Mesendoderm (in vitro differentiated cells): ENCODE measurements at regions not wholly inside any gene's neighbourhood (a gene's known extent, or its start where the extent isn't known, plus 50 kb on each side); places are given as distances from the start of the nearest gene placed in this dataset.

Source experiments
- DNase-seq: peaks from one replicate; pipeline ENCODE4 v3.0.0; 2013
- H2AK5ac ChIP-seq: 2 replicates; pipeline ENCODE4 v1.6.1; 2013; ENCODE audit warnings: low read length, inconsistent platforms
- H2BK120ac ChIP-seq: 2 replicates; pipeline ENCODE4 v1.6.1; 2013; ENCODE audit warnings: low read depth, mild to moderate bottlenecking, low read length, moderate library complexity, mixed read lengths
- H2BK15ac ChIP-seq: replicated peaks from 2 replicates; pipeline ENCODE4 v1.6.1; 2013; ENCODE audit warnings: low read depth, mild to moderate bottlenecking, moderate library complexity
- H2BK5ac ChIP-seq: 2 replicates; pipeline ENCODE4 v1.6.1; 2013; ENCODE audit warnings: low read length, inconsistent platforms
- H3K18ac ChIP-seq: 2 replicates; pipeline ENCODE4 v1.6.1; 2013; ENCODE audit warnings: mild to moderate bottlenecking, low read length, mixed read lengths
- H3K23ac ChIP-seq: one replicate; pipeline ENCODE4 v1.6.1; 2013; ENCODE audit warnings: low read length
- H3K27ac ChIP-seq: 2 replicates; pipeline ENCODE4 v1.5.1; 2013; ENCODE audit warnings: low read depth, mild to moderate bottlenecking, inconsistent platforms, low read length, moderate library complexity
- H3K27me3 ChIP-seq: 2 replicates; pipeline ENCODE4 v1.6.1; 2013; ENCODE audit warnings: low read length, control low read depth, mild to moderate bottlenecking, inconsistent platforms; ENCODE audit not compliant: insufficient read depth, poor library complexity
- H3K36me3 ChIP-seq: 2 replicates; pipeline ENCODE4 v1.6.1; 2013; ENCODE audit warnings: low read length, inconsistent platforms; ENCODE audit not compliant: control insufficient read depth, insufficient read depth
- H3K4ac ChIP-seq: one replicate; pipeline ENCODE4 v1.6.1; 2013; ENCODE audit warnings: low read depth, mild to moderate bottlenecking, low read length, moderate library complexity
- H3K4me1 ChIP-seq: 2 replicates; pipeline ENCODE4 v1.6.1; 2013; ENCODE audit warnings: low read depth, low read length, inconsistent platforms; ENCODE audit not compliant: control insufficient read depth
- H3K4me2 ChIP-seq: 2 replicates; pipeline ENCODE4 v1.6.1; 2013; ENCODE audit warnings: low read length
- H3K4me3 ChIP-seq: 2 replicates; pipeline ENCODE4 v1.5.1; 2013; ENCODE audit warnings: mild to moderate bottlenecking, low read length
- H3K56ac ChIP-seq: one replicate; pipeline ENCODE4 v1.6.1; 2013; ENCODE audit warnings: low read length
- H3K79me1 ChIP-seq: 2 replicates; pipeline ENCODE4 v1.6.1; 2013; ENCODE audit warnings: low read length, inconsistent platforms
- H3K79me2 ChIP-seq: 2 replicates; pipeline ENCODE4 v1.6.1; 2013; ENCODE audit warnings: mild to moderate bottlenecking, low read length; ENCODE audit not compliant: control insufficient read depth, insufficient read depth
- H3K9ac ChIP-seq: 2 replicates; pipeline ENCODE4 v1.6.1; 2013; ENCODE audit warnings: low read length, inconsistent platforms
- H4K5ac ChIP-seq: one replicate; pipeline ENCODE4 v1.6.1; 2013; ENCODE audit warnings: low read length
- H4K8ac ChIP-seq: one replicate; pipeline ENCODE4 v1.6.1; 2013; ENCODE audit warnings: low read depth, mild to moderate bottlenecking, control low read depth, low read length, moderate library complexity
- WGBS: extraction: QIAGEN DNeasy Blood & Tissue Kit; methylation state at CpG from one replicate; pipeline ENCODE4 v1.1.7; 2013; ENCODE audit warnings: low lambda C conversion rate, missing lambda C conversion rate; ENCODE audit not compliant: insufficient coverage; ENCODE audit errors: extremely low coverage; 5-methylcytosine and 5-hydroxymethylcytosine counted together

DNA sequence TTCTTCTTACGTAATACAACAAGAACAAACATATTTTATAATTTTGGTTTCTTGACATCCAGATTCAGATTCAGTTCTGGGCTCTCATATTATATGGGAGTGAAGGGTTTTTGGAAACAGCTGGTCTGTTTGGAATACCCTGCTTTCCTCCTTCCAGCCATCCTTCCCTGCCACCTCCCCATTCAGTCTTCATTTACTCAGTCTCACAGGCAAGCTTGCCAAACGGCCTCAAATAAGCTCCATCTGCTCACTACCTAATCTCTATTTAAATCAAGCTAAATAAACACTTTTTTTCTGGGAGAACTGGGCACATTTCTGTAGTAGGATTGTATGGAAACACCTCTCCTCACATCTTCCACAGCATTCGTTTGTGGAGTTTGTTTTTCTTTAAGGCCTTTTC lies 147.5 kb downstream of the RND3 start:
- no peak overlapping the region for H3K4me2 ChIP-seq
- no peak overlapping the region for H4K5ac ChIP-seq
- no peaks in the 10 kb centered on the region for H3K79me2 ChIP-seq
- H4K8ac ChIP-seq = no peak overlapping the region
- H3K36me3 ChIP-seq = no peaks in the 10 kb centered on the region
- H3K56ac ChIP-seq = no peak overlapping the region
- no peaks in the 10 kb centered on the region for H3K27me3 ChIP-seq
- no peaks in the 10 kb centered on the region for H3K4me1 ChIP-seq
- no CpG with 5 or more reads among the region's 3 CpGs for WGBS
- H3K27ac ChIP-seq = no peak overlapping the region
- no peak overlapping the region for H2BK120ac ChIP-seq
- no peak for DNase-seq
- H3K9ac ChIP-seq = no peak overlapping the region
- no peak overlapping the region for H2AK5ac ChIP-seq
- no peak overlapping the region for H3K18ac ChIP-seq
- no peaks in the 10 kb centered on the region for H3K79me1 ChIP-seq
- H2BK15ac ChIP-seq = no peak overlapping the region
- no peak overlapping the region for H3K4ac ChIP-seq
- H3K23ac ChIP-seq = no peak overlapping the region
- no peak overlapping the region for H3K4me3 ChIP-seq
- H2BK5ac ChIP-seq = no peak overlapping the region

DNA sequence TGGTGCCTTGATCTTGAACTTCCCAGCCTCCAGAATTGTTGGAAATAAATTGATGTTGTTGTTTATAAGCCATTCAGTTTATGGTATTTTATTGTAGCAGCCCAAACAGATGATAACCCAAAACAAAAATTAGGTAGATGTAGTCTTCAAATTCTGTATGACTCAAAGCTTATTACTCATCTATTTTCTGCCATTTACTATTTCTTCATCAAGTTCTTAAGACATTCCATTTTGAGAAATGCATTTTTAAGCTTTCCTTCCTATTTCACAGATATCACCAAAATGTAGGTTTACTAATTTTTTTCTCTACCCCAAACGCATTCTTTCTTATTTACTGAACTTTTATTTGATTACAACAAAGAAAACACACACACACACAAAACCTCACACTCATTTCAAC lies 148.2 kb downstream of the RND3 start:
- Histone ChIP-seq H3K4ac (no peak overlapping the region), H2BK120ac (no peak overlapping the region), H2BK15ac (no peak overlapping the region), H2BK5ac (no peak overlapping the region), H2AK5ac (no peak overlapping the region), H3K4me3 (no peak overlapping the region), H4K5ac (no peak overlapping the region), H4K8ac (no peak overlapping the region), H3K9ac (no peak overlapping the region), H3K23ac (no peak overlapping the region), H3K79me2 (no peaks in the 10 kb centered on the region), H3K79me1 (no peaks in the 10 kb centered on the region), H3K27ac (no peak overlapping the region), H3K18ac (no peak overlapping the region), H3K4me2 (no peak overlapping the region), H3K4me1 (no peaks in the 10 kb centered on the region), H3K56ac (no peak overlapping the region), H3K36me3 (no peaks in the 10 kb centered on the region), H3K27me3 (no peaks in the 10 kb centered on the region)
- DNase-seq = no peak
- 100% methylated on average over 1 of the region's 1 CpG for WGBS

DNA sequence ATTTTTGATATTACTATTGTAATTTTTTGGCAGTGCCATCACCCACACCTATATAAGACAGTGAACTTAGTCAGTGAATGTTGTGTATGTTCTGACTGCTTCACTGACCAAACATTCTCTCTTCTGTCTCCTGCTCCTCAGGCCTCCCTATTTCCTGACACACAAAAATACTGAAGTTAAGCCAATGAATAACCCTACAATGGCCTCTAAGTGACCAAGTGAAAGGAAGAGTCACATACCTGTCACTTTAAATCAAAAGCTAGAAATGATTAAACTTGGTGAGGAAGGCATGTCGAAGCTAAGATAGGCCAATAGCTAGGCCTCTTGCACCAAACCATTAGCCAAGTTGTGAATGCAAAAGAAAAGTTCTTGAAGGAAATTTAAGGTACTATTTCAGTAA lies 151.9 kb downstream of the RND3 start:
- no peak overlapping the region for H2BK120ac ChIP-seq
- DNase-seq = no peak
- H2BK15ac ChIP-seq = no peak overlapping the region
- no peak overlapping the region for H3K4me3 ChIP-seq
- H4K8ac ChIP-seq = no peak overlapping the region
- no peak overlapping the region for H3K27ac ChIP-seq
- H4K5ac ChIP-seq = no peak overlapping the region
- no CpG with 5 or more reads among the region's 1 CpG for WGBS
- H3K9ac ChIP-seq = no peak overlapping the region
- no peak overlapping the region for H3K23ac ChIP-seq
- H3K4me1 ChIP-seq = no peaks in the 10 kb centered on the region
- no peak overlapping the region for H2BK5ac ChIP-seq
- H3K56ac ChIP-seq = no peak overlapping the region
- H3K18ac ChIP-seq = no peak overlapping the region
- no peaks in the 10 kb centered on the region for H3K79me1 ChIP-seq
- no peak overlapping the region for H2AK5ac ChIP-seq
- H3K36me3 ChIP-seq = no peaks in the 10 kb centered on the region
- H3K27me3 ChIP-seq = no peaks in the 10 kb centered on the region
- no peak overlapping the region for H3K4ac ChIP-seq
- H3K4me2 ChIP-seq = no peak overlapping the region
- no peaks in the 10 kb centered on the region for H3K79me2 ChIP-seq

DNA sequence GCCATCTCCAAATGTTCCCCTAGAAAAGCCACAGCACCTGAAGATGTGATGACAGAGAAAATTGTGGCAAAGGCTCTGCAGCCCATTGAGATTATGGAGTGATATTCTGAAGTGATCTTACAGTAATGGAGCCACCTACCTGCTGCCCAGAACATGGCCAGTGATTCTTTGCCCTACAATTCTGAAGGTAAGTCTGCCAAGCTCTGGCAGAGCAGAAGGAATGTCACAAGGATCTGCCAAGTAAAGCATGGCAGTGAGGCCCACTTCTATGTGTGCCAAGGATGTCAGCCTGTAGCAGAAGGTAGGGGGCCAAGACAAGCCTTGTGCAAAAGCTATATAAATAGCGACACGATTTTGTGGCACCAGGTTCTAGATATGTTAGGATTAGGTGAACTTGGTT lies 155.1 kb downstream of the RND3 start:
- no peak overlapping the region for H2BK5ac ChIP-seq
- H4K8ac ChIP-seq = no peak overlapping the region
- no peak overlapping the region for H3K4me3 ChIP-seq
- H3K79me1 ChIP-seq = no peaks in the 10 kb centered on the region
- no peak overlapping the region for H3K4ac ChIP-seq
- H3K4me2 ChIP-seq = no peak overlapping the region
- H2BK120ac ChIP-seq = no peak overlapping the region
- no peak overlapping the region for H3K9ac ChIP-seq
- H3K36me3 ChIP-seq = no peaks in the 10 kb centered on the region
- H3K23ac ChIP-seq = no peak overlapping the region
- no peak for DNase-seq
- H2AK5ac ChIP-seq = no peak overlapping the region
- no peaks in the 10 kb centered on the region for H3K27me3 ChIP-seq
- no peaks in the 10 kb centered on the region for H3K79me2 ChIP-seq
- H2BK15ac ChIP-seq = no peak overlapping the region
- no peaks in the 10 kb centered on the region for H3K4me1 ChIP-seq
- H3K56ac ChIP-seq = no peak overlapping the region
- H3K27ac ChIP-seq = no peak overlapping the region
- no CpG with 5 or more reads among the region's 2 CpGs for WGBS
- no peak overlapping the region for H4K5ac ChIP-seq
- no peak overlapping the region for H3K18ac ChIP-seq

DNA sequence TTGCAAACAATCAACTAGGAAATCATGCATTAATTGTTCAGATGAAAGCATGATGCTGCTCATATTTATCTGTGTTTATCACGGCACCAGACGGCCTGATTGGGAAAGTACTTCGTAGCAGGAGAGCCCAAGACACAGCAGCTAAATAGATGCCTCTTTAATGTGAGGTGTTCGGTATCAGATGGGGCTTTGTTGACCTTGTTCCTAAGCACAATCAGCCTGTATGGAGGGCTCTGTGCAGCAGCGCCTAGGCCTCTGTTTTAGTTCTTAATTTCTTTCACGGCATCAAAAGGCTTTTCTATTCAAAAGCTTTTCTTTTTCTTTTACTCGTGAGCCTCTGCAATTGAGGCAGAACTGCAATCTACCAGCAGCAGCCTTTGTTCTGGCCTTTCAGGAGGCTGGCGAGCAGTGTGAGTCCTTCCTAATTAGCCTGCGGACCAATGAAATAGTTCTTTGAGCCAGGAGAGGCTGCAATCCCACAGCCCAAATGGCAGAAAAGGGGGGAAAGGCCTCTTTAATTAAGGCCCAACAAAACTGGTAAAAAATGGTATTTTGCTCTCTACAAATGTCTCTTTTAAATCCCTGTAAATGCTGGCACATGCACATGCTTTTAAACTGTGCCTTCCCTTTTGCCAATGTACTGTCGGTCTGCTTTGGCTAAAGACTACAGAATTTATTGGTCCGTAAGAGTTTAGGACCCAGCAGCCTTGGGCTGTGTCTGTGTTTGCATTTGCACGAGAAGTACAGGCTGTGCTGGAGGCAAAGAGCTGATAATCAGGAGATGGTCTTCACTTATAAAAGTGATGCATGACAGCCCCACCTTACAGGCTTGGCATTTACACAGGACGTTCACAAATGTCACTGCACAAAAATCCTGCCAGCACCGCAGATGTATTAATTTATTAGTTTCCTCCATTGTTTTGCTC lies 159.6 kb downstream of the RND3 start:
- no peak overlapping the region for H3K56ac ChIP-seq
- H2AK5ac ChIP-seq = no peak overlapping the region
- H2BK120ac ChIP-seq = no peak overlapping the region
- DNase-seq = peak; percentile 7
- no CpG with 5 or more reads among the region's 14 CpGs for WGBS
- no peaks in the 10 kb centered on the region for H3K79me2 ChIP-seq
- no peaks in the 10 kb centered on the region for H3K36me3 ChIP-seq
- H2BK15ac ChIP-seq = no peak overlapping the region
- no peak overlapping the region for H4K5ac ChIP-seq
- peak overlapping the region; percentile 5 for H4K8ac ChIP-seq
- no peak overlapping the region for H3K4me3 ChIP-seq
- peak overlapping the region; percentile 1 for H3K18ac ChIP-seq
- no peaks in the 10 kb centered on the region for H3K27me3 ChIP-seq
- H3K4me1 ChIP-seq = no peaks in the 10 kb centered on the region
- no peak overlapping the region for H3K4me2 ChIP-seq
- peak overlapping the region; percentile 22 for H3K27ac ChIP-seq
- H3K79me1 ChIP-seq = no peaks in the 10 kb centered on the region
- H3K9ac ChIP-seq = no peak overlapping the region
- no peak overlapping the region for H3K4ac ChIP-seq
- H3K23ac ChIP-seq = no peak overlapping the region
- H2BK5ac ChIP-seq = no peak overlapping the region
